ENCODE measurements at regions not wholly inside any gene's neighbourhood (a gene's known extent, or its start where the extent isn't known, plus 50 kb on each side); places are given as distances from the start of the nearest gene placed in this dataset.

DNA sequence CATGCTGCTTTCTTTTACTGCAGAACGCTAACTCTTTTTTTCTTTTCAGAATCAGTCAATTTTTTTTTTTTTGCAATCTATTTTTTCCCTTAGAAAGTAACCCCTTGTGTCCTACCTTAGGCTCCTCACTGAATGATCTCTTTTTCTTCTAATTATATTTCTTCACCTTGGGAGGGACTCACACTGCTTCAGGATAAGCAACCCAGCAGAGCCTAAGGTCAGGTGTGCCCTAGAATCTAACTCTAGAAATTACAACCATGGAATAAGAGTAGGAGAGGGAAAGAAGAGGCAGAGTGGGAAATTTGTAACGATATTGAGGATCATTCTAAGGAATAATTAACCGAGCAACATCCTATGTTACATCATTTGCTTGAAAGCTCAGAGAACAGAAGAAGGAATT is 564.0 kb upstream of the MEF2C start:
- no peak overlapping the region for H2AFZ ChIP-seq (ENCODE audit: low read depth, low read length)
- H4K20me1 ChIP-seq (ENCODE audit: insufficient read depth), result no peaks in the 10 kb centered on the region
- H3F3A ChIP-seq (ENCODE audit: insufficient read depth, low read length, poor library complexity, severe bottlenecking), result no peaks in the 10 kb centered on the region
- H3K36me3 ChIP-seq (ENCODE audit: insufficient read depth, low read length), result no peaks in the 10 kb centered on the region
- H3K4me3 ChIP-seq (ENCODE audit: low read length), result no peak overlapping the region
- no peaks in the 10 kb centered on the region for H3K27me3 ChIP-seq (ENCODE audit: insufficient read depth, low read depth, low read length)
- no peak overlapping the region for H3K9ac ChIP-seq (ENCODE audit: low read length)
- H3K4me2 ChIP-seq (ENCODE audit: low read length), result no peak overlapping the region
- TF ChIP-seq MXI1 (conservative IDR thresholded peaks at IDR 0.05; ENCODE audit: poor library complexity, severe bottlenecking) (no peak), EP300 (conservative IDR thresholded peaks at IDR 0.05; ENCODE audit: poor library complexity, severe bottlenecking) (no peak), TAF1 (IDR thresholded peaks at IDR 0.05; ENCODE audit: low read depth) (no peak), POLR2AphosphoS5 (IDR thresholded peaks at IDR 0.05) (no peak), EZH2 (IDR thresholded peaks at IDR 0.05; ENCODE audit: borderline replicate concordance, insufficient read depth, low read length, poor library complexity, severe bottlenecking) (no peak), SMC3 (conservative IDR thresholded peaks at IDR 0.05; ENCODE audit: poor library complexity) (no peak), RAD21 (conservative IDR thresholded peaks at IDR 0.05) (no peak)
- TF ChIP-seq, protein P1, sequence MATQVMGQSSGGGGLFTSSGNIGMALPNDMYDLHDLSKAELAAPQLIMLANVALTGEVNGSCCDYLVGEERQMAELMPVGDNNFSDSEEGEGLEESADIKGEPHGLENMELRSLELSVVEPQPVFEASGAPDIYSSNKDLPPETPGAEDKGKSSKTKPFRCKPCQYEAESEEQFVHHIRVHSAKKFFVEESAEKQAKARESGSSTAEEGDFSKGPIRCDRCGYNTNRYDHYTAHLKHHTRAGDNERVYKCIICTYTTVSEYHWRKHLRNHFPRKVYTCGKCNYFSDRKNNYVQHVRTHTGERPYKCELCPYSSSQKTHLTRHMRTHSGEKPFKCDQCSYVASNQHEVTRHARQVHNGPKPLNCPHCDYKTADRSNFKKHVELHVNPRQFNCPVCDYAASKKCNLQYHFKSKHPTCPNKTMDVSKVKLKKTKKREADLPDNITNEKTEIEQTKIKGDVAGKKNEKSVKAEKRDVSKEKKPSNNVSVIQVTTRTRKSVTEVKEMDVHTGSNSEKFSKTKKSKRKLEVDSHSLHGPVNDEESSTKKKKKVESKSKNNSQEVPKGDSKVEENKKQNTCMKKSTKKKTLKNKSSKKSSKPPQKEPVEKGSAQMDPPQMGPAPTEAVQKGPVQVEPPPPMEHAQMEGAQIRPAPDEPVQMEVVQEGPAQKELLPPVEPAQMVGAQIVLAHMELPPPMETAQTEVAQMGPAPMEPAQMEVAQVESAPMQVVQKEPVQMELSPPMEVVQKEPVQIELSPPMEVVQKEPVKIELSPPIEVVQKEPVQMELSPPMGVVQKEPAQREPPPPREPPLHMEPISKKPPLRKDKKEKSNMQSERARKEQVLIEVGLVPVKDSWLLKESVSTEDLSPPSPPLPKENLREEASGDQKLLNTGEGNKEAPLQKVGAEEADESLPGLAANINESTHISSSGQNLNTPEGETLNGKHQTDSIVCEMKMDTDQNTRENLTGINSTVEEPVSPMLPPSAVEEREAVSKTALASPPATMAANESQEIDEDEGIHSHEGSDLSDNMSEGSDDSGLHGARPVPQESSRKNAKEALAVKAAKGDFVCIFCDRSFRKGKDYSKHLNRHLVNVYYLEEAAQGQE (IDR thresholded peaks at IDR 0.05; ENCODE audit: borderline replicate concordance), result no peak
- TF ChIP-seq, protein P2, sequence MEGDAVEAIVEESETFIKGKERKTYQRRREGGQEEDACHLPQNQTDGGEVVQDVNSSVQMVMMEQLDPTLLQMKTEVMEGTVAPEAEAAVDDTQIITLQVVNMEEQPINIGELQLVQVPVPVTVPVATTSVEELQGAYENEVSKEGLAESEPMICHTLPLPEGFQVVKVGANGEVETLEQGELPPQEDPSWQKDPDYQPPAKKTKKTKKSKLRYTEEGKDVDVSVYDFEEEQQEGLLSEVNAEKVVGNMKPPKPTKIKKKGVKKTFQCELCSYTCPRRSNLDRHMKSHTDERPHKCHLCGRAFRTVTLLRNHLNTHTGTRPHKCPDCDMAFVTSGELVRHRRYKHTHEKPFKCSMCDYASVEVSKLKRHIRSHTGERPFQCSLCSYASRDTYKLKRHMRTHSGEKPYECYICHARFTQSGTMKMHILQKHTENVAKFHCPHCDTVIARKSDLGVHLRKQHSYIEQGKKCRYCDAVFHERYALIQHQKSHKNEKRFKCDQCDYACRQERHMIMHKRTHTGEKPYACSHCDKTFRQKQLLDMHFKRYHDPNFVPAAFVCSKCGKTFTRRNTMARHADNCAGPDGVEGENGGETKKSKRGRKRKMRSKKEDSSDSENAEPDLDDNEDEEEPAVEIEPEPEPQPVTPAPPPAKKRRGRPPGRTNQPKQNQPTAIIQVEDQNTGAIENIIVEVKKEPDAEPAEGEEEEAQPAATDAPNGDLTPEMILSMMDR (IDR thresholded peaks at IDR 0.05; ENCODE audit: poor library complexity, severe bottlenecking), result no peak
- H3K27ac ChIP-seq (ENCODE audit: low read length), result no peak overlapping the region
- H3K9me2 ChIP-seq (ENCODE audit: insufficient read depth, low read length), result no peaks in the 10 kb centered on the region
- H3K79me2 ChIP-seq (replicated peaks; ENCODE audit: insufficient read depth, low read length), result no peaks in the 10 kb centered on the region
- H3K9me3 ChIP-seq (ENCODE audit: low read length), result no peaks in the 10 kb centered on the region

DNA sequence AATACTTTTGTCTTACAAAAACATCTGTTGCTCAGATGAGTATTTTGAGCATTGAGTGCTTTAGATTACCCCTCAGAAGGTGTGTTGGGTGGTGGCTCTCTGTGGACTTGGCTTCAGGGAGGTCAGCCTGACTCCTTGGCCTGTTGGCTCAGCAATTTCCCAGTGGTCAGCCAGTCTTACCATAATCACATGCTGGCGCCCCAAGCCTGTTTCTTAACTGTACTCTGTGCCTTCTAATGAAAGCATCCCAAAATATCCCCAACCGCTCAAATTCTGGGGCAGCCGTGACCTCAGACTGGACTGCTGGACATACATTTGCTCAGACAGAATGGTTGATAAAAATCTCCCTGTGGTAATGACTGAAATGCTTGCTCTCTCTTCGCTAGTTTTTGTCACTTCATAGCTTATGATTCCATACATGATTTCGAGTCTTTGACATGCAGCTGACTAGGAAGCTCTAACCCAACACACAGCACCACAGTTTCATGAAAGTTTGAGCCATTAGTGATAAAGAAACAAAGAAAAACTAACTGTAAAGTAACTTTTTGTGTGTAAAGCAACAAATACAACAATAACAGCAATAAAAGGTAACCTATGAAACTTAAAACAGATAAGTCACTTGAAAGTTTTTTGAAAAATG is 562.2 kb upstream of the MEF2C start:
- Histone ChIP-seq H3K79me2 (replicated peaks; ENCODE audit: insufficient read depth, low read length) (no peaks in the 10 kb centered on the region), H3K36me3 (ENCODE audit: insufficient read depth, low read length) (no peaks in the 10 kb centered on the region), H3K27ac (ENCODE audit: low read length) (no peak overlapping the region), H3K4me2 (ENCODE audit: low read length) (no peak overlapping the region), H3K9me2 (ENCODE audit: insufficient read depth, low read length) (no peaks in the 10 kb centered on the region), H3K9me3 (ENCODE audit: low read length) (no peaks in the 10 kb centered on the region), H3K9ac (ENCODE audit: low read length) (no peak overlapping the region), H3F3A (ENCODE audit: insufficient read depth, low read length, poor library complexity, severe bottlenecking) (no peaks in the 10 kb centered on the region), H4K20me1 (ENCODE audit: insufficient read depth) (no peaks in the 10 kb centered on the region), H3K27me3 (ENCODE audit: insufficient read depth, low read depth, low read length) (no peaks in the 10 kb centered on the region), H2AFZ (ENCODE audit: low read depth, low read length) (no peak overlapping the region), H3K4me3 (ENCODE audit: low read length) (no peak overlapping the region)
- TF ChIP-seq MXI1 (conservative IDR thresholded peaks at IDR 0.05; ENCODE audit: poor library complexity, severe bottlenecking) (no peak), POLR2AphosphoS5 (IDR thresholded peaks at IDR 0.05) (no peak), TAF1 (IDR thresholded peaks at IDR 0.05; ENCODE audit: low read depth) (no peak), RAD21 (conservative IDR thresholded peaks at IDR 0.05) (no peak), SMC3 (conservative IDR thresholded peaks at IDR 0.05; ENCODE audit: poor library complexity) (no peak), EZH2 (IDR thresholded peaks at IDR 0.05; ENCODE audit: borderline replicate concordance, insufficient read depth, low read length, poor library complexity, severe bottlenecking) (no peak)

All from neural cell (in vitro differentiated cells).